DND-41 (cell line): ENCODE measurements at regions not wholly inside any gene's neighbourhood (a gene's known extent, or its start where the extent isn't known, plus 50 kb on each side); places are given as distances from the start of the nearest gene placed in this dataset.

Experiments
- ATAC-seq: fragments of 200-7000 bp; cut with Tn5 transposase; 3 replicates; pipeline ENCODE4 v1.9.1; 2021; ENCODE audit warnings: low read depth; ENCODE audit not compliant: insufficient read depth
- DNase-seq: peaks from one replicate; pipeline ENCODE4 v3.0.0-alpha.2; 2020
- H2AFZ ChIP-seq: 2 replicates; pipeline ENCODE4 v1.6.0; 2012; ENCODE audit warnings: low read depth, low read length
- H3K27ac ChIP-seq: 2 replicates; pipeline ENCODE4 v1.5.1; 2012; ENCODE audit warnings: low read length, inconsistent platforms
- H3K27me3 ChIP-seq: fragments of 200-600 bp; sonication (generic); 2 replicates; pipeline ENCODE4 v1.6.0; 2012; ENCODE audit warnings: low read length, mild to moderate bottlenecking, inconsistent platforms; ENCODE audit not compliant: insufficient read depth, poor library complexity
- H3K36me3 ChIP-seq: 2 replicates; pipeline ENCODE4 v1.5.1; 2012; ENCODE audit warnings: low read length, inconsistent platforms; ENCODE audit not compliant: insufficient read depth
- H3K4me1 ChIP-seq: 2 replicates; pipeline ENCODE4 v1.5.1; 2012; ENCODE audit warnings: mild to moderate bottlenecking, low read length; ENCODE audit not compliant: insufficient read depth
- H3K4me2 ChIP-seq: 2 replicates; pipeline ENCODE4 v1.6.0; 2012; ENCODE audit warnings: mild to moderate bottlenecking, moderate library complexity, low read length, inconsistent platforms; ENCODE audit not compliant: insufficient read depth
- H3K4me3 ChIP-seq, 2 experiments: fragments of 200-600 bp in 1 of 2; shearing (Covaris generic) in 1 of 2; 2 replicates each; pipeline ENCODE4 v1.5.1; 2012 to 2016; ENCODE audit warnings: inconsistent platforms in 2 of 2, low read length in 2 of 2, mild to moderate bottlenecking in 2 of 2, low read depth in 1 of 2, moderate library complexity in 1 of 2
- H3K79me2 ChIP-seq: 2 replicates; pipeline ENCODE4 v1.6.0; 2012; ENCODE audit warnings: low read length, inconsistent platforms; ENCODE audit not compliant: insufficient read depth
- H3K9ac ChIP-seq: 2 replicates; pipeline ENCODE4 v1.6.0; 2012; ENCODE audit warnings: low read depth, mild to moderate bottlenecking, inconsistent platforms, low read length, moderate library complexity
- H3K9me3 ChIP-seq: 2 replicates; pipeline ENCODE4 v1.5.1; 2012; ENCODE audit warnings: low read length, moderate library complexity, mild to moderate bottlenecking, inconsistent platforms; ENCODE audit not compliant: insufficient read depth, severe bottlenecking
- H4K20me1 ChIP-seq: 2 replicates; pipeline ENCODE4 v1.6.0; 2012; ENCODE audit warnings: low read length; ENCODE audit not compliant: insufficient read depth
- EZH2 ChIP-seq: IDR thresholded peaks from 3 replicates; pipeline ENCODE4 v1.6.1; 2012; ENCODE audit warnings: borderline replicate concordance, low read depth, mild to moderate bottlenecking, moderate library complexity, low read length, inconsistent platforms; ENCODE audit not compliant: severe bottlenecking
- TF ChIP-seq, protein P1 (sequence below): IDR thresholded peaks from 2 replicates; pipeline ENCODE4 v1.5.1; 2012; ENCODE audit warnings: borderline replicate concordance, low read length, moderate library complexity, mild to moderate bottlenecking; ENCODE audit not compliant: poor library complexity, severe bottlenecking; ENCODE audit errors: extremely low read depth

- DNase-seq (no peak), ATAC-seq (no peak)
- Histone ChIP-seq H3K4me1 (no peaks in the 10 kb centered on the region), H3K79me2 (no peaks in the 10 kb centered on the region), H3K9ac (no peak overlapping the region), H3K4me2 (no peak overlapping the region), H3K9me3 (no peaks in the 10 kb centered on the region), H4K20me1 (no peaks in the 10 kb centered on the region), H3K27me3 (peaks cover 2% of the 10 kb centered on the region), H3K4me3 (no peak overlapping the region), H2AFZ (no peak overlapping the region), H3K36me3 (no peaks in the 10 kb centered on the region), H3K27ac (no peak overlapping the region)
- TF ChIP-seq EZH2 = no peak
Measured at GRCh38 chr20:39630215-39630908, 668.2 kb downstream of the DHX35 start.

DNA sequence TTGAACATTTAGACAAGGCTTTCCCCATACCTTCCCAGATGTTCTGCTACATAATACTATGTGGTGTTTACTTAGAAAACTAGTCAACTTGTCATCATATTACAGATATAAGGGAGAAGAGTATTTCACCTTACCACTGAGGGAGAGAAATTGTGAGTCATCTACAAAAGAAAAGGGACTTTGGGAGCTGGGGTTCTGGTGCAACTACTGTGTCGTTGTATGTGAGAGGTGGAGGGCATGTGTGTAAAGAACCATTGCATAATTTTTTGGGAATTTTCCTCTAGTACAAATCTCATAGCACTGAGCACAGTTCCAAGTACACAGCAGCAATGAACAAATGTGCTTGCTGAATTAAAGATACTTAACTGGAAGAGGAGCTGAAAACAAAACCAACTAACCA is 665.6 kb downstream of the DHX35 start:
- TF ChIP-seq EZH2 = no peak
- TF ChIP-seq, protein P1, sequence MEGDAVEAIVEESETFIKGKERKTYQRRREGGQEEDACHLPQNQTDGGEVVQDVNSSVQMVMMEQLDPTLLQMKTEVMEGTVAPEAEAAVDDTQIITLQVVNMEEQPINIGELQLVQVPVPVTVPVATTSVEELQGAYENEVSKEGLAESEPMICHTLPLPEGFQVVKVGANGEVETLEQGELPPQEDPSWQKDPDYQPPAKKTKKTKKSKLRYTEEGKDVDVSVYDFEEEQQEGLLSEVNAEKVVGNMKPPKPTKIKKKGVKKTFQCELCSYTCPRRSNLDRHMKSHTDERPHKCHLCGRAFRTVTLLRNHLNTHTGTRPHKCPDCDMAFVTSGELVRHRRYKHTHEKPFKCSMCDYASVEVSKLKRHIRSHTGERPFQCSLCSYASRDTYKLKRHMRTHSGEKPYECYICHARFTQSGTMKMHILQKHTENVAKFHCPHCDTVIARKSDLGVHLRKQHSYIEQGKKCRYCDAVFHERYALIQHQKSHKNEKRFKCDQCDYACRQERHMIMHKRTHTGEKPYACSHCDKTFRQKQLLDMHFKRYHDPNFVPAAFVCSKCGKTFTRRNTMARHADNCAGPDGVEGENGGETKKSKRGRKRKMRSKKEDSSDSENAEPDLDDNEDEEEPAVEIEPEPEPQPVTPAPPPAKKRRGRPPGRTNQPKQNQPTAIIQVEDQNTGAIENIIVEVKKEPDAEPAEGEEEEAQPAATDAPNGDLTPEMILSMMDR = no peak
- DNase-seq (no peak), ATAC-seq (no peak)
- Histone ChIP-seq H3K9me3 (no peaks in the 10 kb centered on the region), H3K27me3 (peaks cover 2% of the 10 kb centered on the region), H3K79me2 (no peaks in the 10 kb centered on the region), H3K4me1 (no peaks in the 10 kb centered on the region), H2AFZ (no peak overlapping the region), H3K4me3 (no peak overlapping the region), H3K4me2 (no peak overlapping the region), H3K9ac (no peak overlapping the region), H3K27ac (no peak overlapping the region), H3K36me3 (no peaks in the 10 kb centered on the region), H4K20me1 (no peaks in the 10 kb centered on the region)

DNA sequence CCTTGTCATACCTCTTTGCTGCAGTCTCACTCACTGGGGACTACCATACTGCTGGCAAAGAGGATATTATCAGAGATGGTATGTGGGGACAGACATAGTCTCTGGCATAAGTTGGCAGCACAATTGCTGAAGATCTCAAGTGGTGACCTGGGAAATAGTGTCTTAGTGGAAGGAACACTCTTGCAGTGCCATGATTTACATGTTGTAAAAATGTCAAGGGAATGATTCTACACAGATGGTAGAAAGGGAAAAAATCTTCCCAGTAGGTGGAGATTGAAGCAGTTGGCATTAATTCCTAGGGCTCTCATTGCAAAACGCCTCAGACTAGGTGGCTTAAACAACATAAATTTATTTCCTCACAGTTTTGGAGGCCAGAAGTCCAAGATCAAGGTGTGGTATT is 662.2 kb downstream of the DHX35 start:
- TF ChIP-seq, protein P1 = no peak
- no peak for TF ChIP-seq EZH2
- Histone ChIP-seq H3K4me2 (no peak overlapping the region), H3K27ac (no peak overlapping the region), H2AFZ (no peak overlapping the region), H3K36me3 (no peaks in the 10 kb centered on the region), H3K27me3 (peaks cover 2% of the 10 kb centered on the region), H3K4me1 (no peaks in the 10 kb centered on the region), H3K4me3 (no peak overlapping the region), H3K79me2 (no peaks in the 10 kb centered on the region), H3K9me3 (no peaks in the 10 kb centered on the region), H3K9ac (no peak overlapping the region), H4K20me1 (no peaks in the 10 kb centered on the region)
- ATAC-seq (no peak), DNase-seq (no peak)

- DNase-seq (no peak), ATAC-seq (no peak)
- TF ChIP-seq EZH2 = no peak
- TF ChIP-seq, protein P1 = no peak
- H3K4me3 ChIP-seq = no peak overlapping the region
- H3K9ac ChIP-seq = no peak overlapping the region
- H3K4me1 ChIP-seq = no peaks in the 10 kb centered on the region
- H3K27ac ChIP-seq = no peak overlapping the region
- no peaks in the 10 kb centered on the region for H3K79me2 ChIP-seq
- no peaks in the 10 kb centered on the region for H4K20me1 ChIP-seq
- H3K27me3 ChIP-seq = peaks cover 2% of the 10 kb centered on the region
- no peak overlapping the region for H2AFZ ChIP-seq
- no peaks in the 10 kb centered on the region for H3K9me3 ChIP-seq
- no peaks in the 10 kb centered on the region for H3K36me3 ChIP-seq
- H3K4me2 ChIP-seq = no peak overlapping the region
Measured at GRCh38 chr20:39623584-39624234, 661.6 kb downstream of the DHX35 start.
